ENCODE measurements at regions not wholly inside any gene's neighbourhood (a gene's known extent, or its start where the extent isn't known, plus 50 kb on each side); places are given as distances from the start of the nearest gene placed in this dataset.

- no peak for TF ChIP-seq POLR2A (IDR thresholded peaks at IDR 0.05; ENCODE audit: low read depth, low read length)
- FAIRE-seq, result no peak
- DNase-seq (ENCODE audit: insufficient read length, low spot score), result no peak
Observed at GRCh38 chr7:25521236-25521635, 292.9 kb upstream of the NPVF start.

- DNase-seq (ENCODE audit: insufficient read length, low spot score) (no peak), FAIRE-seq (no peak)
- no peak for TF ChIP-seq POLR2A (IDR thresholded peaks at IDR 0.05; ENCODE audit: low read depth, low read length)
Observed at GRCh38 chr7:25522727-25523126, 294.4 kb upstream of the NPVF start.

- FAIRE-seq, result no peak
- no peak for TF ChIP-seq POLR2A (IDR thresholded peaks at IDR 0.05; ENCODE audit: low read depth, low read length)
- no peak for DNase-seq (ENCODE audit: insufficient read length, low spot score)
Observed at GRCh38 chr7:25527665-25528170, 299.4 kb upstream of the NPVF start.

- TF ChIP-seq POLR2A (IDR thresholded peaks at IDR 0.05; ENCODE audit: low read depth, low read length), result no peak
- DNase-seq (ENCODE audit: insufficient read length, low spot score) (no peak), FAIRE-seq (no peak)
Observed at GRCh38 chr7:25529320-25529719, 301.0 kb upstream of the NPVF start.

GRCh38 chr7:25536851-25537250 is 308.6 kb upstream of the NPVF start:
- no peak for TF ChIP-seq POLR2A (IDR thresholded peaks at IDR 0.05; ENCODE audit: low read depth, low read length)
- no peak for FAIRE-seq

GRCh38 chr7:25537662-25538375 is 309.5 kb upstream of the NPVF start:
- no peak for TF ChIP-seq POLR2A (IDR thresholded peaks at IDR 0.05; ENCODE audit: low read depth, low read length)
- FAIRE-seq (no peak), DNase-seq (ENCODE audit: insufficient read length, low spot score) (no peak)

More at GRCh38 chr7:25536851-25537250, 308.6 kb upstream of the NPVF start:
- no peak for DNase-seq (ENCODE audit: insufficient read length, low spot score)

- DNase-seq (ENCODE audit: insufficient read length, low spot score) (no peak), FAIRE-seq (no peak)
Observed at GRCh38 chr7:25541094-25541821, 313.0 kb upstream of the NPVF start.

GRCh38 chr7:25541877-25542276 is 313.6 kb upstream of the NPVF start:
- no peak for DNase-seq (ENCODE audit: insufficient read length, low spot score)
- no peak for TF ChIP-seq POLR2A (IDR thresholded peaks at IDR 0.05; ENCODE audit: low read depth, low read length)
- FAIRE-seq, result no peak

More at GRCh38 chr7:25541094-25541821, 313.0 kb upstream of the NPVF start:
- no peak for TF ChIP-seq POLR2A (IDR thresholded peaks at IDR 0.05; ENCODE audit: low read depth, low read length)

- FAIRE-seq (no peak), DNase-seq (ENCODE audit: insufficient read length, low spot score) (no peak)
- no peak for TF ChIP-seq POLR2A (IDR thresholded peaks at IDR 0.05; ENCODE audit: low read depth, low read length)
Observed at GRCh38 chr7:25543210-25543609, 314.9 kb upstream of the NPVF start.

- DNase-seq (ENCODE audit: insufficient read length, low spot score) (no peak), FAIRE-seq (no peak)
- TF ChIP-seq POLR2A (IDR thresholded peaks at IDR 0.05; ENCODE audit: low read depth, low read length), result no peak
Observed at GRCh38 chr7:25543798-25544197, 315.5 kb upstream of the NPVF start.

- DNase-seq (ENCODE audit: insufficient read length, low spot score) (no peak), FAIRE-seq (no peak)
- TF ChIP-seq POLR2A (IDR thresholded peaks at IDR 0.05; ENCODE audit: low read depth, low read length), result no peak
Observed at GRCh38 chr7:25544254-25544653, 316.0 kb upstream of the NPVF start.

- FAIRE-seq (no peak), DNase-seq (ENCODE audit: insufficient read length, low spot score) (no peak)
- TF ChIP-seq POLR2A (IDR thresholded peaks at IDR 0.05; ENCODE audit: low read depth, low read length), result no peak
Observed at GRCh38 chr7:25545124-25546008, 317.1 kb upstream of the NPVF start.

- FAIRE-seq, result no peak
Observed at GRCh38 chr7:25546306-25546705, 318.0 kb upstream of the NPVF start.

More at GRCh38 chr7:25546306-25546705, 318.0 kb upstream of the NPVF start:
- no peak for TF ChIP-seq POLR2A (IDR thresholded peaks at IDR 0.05; ENCODE audit: low read depth, low read length)
- no peak for DNase-seq (ENCODE audit: insufficient read length, low spot score)

Measured in H54 (cell line).